T-helper 1 cell (primary cell): ENCODE measurements at regions not wholly inside any gene's neighbourhood (a gene's known extent, or its start where the extent isn't known, plus 50 kb on each side); places are given as distances from the start of the nearest gene placed in this dataset.

ENCODE experiments used
- DNase-seq, 5 donors: peaks; one replicate each; pipeline ENCODE4 v3.0.0-alpha.2; 2012 to 2020

DNA sequence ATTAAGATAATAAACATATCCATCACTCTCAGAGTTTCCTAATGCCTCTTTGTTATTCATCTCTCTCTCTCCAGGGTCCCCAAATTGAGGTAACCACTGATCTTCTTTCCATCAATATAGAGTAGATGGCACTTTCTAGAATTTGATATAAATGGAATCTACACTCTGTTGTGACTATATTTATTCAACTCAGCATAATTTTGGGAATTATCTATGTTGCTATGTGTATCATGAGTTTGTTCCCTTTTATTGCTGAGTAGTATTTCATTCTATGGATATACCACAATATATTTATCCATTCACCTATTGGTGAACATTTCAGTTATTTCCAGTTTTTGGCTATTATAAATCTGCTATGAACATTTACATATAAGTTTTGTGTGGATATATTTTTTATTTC, 230.7 kb downstream of the HLX start:
- no peak for DNase-seq

GRCh38 chr1:221117133-221117532, 237.9 kb downstream of the HLX start:
- DNase-seq, result no peak

GRCh38 chr1:221117548-221117951, 238.3 kb downstream of the HLX start:
- DNase-seq, result no peak

DNA sequence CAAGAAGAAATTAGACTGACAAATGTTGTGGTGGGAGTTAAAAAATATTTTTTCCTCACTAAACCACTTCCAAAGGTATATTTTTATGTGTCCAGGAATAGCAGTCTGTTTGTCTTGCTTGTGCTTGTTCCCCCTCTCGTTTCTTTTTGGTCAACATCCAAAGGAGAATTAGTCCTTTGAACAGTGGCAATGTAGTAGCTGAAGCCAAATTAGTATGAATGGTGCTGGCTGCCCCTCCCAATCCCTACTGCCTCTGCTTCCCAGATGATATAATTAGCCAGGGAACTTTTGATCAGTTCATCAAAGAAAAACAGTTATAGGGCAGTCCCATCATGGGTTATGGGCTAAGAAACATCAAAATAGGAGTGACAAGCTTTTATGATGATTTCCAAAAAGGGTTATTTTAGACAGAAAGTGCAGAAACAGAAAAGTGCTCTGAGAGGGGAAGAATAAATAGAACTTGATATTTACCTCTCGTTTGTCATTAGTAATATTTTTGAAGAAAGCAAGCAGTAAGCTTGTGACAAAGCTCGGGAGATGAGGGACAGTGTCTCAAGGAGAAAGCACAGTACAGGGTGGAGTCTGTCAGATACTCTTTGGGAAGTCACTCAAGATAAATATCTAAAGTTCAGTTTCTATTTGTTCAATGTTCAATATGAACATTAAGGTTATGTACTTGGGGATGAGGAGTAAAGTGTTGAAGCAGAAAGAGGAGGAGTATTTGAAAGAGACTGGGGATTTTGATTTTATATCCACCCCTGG, 239.1 kb downstream of the HLX start:
- no peak for DNase-seq

DNA sequence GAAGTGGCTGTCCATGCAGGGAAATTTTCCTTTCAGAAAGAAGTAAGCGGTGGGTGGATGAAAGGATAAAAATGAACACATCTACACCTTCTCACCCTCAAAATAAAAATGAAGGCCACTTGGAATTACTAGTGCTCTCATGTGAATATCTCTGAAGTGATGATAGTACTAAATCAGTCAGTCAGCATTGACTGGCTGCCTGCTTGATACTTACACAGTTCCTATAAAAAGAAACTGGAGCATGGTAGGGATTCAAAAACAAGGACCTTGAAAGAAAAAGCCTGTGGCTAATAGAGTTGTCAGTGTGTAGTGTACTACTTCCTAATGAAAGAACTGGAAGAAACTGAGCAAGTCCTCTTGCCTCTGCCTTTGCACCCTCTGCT, 239.7 kb downstream of the HLX start:
- DNase-seq, result no peak

DNA sequence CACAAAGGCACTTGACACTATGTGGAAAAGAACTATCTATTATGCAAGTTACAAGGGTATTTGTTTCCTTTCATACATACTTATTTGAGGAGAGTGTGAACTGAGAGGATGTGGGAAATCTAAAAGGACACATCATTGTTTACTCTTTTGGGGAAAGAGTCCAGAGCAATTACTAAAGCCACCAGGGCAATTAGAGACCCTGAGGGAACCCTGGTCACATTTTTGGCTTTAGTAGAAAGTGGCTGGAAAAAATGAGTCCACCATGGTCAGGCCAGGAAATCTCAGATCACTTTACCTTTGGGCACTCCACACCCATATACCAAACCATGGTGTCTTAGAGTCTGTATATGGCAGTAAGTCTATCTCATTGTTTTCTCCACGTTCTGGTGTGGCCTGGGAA, 243.3 kb downstream of the HLX start:
- no peak for DNase-seq

DNA sequence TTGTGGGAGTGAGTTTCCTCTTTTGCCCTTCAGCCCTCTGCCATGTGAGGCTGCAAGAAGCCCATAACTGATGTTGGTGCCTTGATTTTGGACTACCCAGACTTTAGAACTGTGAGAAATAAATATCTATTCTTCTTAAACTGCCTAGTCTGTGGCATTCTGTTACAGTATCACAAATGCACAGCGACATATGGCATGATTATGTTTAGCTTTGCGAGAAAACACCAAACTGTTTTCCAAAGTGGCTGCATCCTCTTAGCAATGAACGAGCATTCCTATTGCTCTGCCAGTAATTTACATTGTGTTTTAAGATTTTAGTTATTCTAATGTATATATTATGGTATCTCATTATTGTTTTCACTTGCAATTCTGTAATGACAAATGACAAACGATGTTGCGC, 246.7 kb downstream of the HLX start:
- DNase-seq, result no peak

GRCh38 chr1:221137666-221138065, 258.4 kb downstream of the HLX start:
- no peak for DNase-seq

- DNase-seq, result no peak
Observed at GRCh38 chr1:221138516-221138915, 259.3 kb downstream of the HLX start.

DNA sequence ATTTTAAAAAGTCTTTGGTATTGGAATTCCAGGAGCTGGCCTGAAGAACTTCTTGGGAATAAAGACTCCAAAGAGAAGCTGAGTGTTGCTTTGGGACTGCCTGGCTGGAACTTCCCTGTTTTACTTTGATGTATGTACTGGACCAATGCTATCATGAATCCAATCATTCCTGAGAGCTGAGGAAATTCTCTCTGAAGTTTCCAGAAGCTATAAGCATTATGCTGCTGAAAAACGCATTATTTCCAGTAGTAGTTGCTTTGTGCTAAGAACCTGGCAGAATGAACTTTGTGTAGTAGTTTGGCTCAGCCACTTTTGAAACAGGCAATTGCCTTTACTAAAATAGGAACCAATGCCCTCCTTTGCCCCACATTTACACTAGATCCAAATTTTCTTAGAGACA, 260.7 kb downstream of the HLX start:
- DNase-seq, result no peak

GRCh38 chr1:221141096-221141495, 261.9 kb downstream of the HLX start:
- no peak for DNase-seq

- DNase-seq, result no peak
Observed at GRCh38 chr1:221141606-221142285, 262.5 kb downstream of the HLX start.

- no peak for DNase-seq
Observed at GRCh38 chr1:221148660-221149059, 269.4 kb downstream of the HLX start.

DNA sequence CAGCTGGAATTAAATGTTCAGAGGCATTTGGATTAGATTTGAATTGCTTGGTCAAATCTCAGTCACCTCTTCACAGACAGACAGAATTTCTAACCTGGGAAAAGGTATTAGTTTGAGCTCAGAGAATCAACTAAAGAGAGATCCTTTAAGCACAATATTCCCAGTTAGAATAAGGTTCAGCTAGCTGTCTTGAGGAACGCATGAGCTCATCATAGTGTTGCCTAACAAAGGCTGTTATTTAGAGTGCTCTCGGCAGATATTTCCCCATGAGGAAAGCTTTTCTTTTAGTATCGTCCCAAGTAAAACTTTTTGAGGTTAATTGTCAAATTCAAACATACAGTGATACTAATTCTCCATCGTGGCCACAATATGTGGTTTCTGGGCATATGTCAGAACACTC, 269.9 kb downstream of the HLX start:
- no peak for DNase-seq

DNA sequence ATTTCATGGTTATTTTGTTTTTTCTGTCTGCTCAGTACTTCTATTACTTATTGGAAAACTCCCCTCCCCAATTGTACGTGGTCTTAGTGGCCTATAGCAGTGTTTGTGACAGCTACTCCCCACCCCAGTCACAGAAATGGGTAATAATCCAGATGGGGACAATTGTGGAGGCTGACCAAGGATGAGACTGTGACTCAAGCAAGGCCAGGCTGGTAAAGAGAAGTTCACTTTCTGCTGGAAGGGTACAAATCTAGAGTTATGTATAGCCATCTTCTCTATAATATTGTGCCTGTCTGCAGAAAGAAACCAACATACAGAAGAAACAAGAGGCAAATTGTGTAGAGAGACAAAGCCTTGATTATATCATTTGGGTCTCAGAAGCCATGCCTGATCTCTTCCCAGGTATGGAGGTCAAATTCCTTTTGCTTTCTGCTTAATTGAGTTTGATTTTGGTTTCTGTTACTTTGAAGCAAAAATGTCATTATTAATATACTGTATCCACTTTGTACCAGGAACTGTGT, 270.4 kb downstream of the HLX start:
- DNase-seq, result no peak

- no peak for DNase-seq
Observed at GRCh38 chr1:221150996-221151395, 271.8 kb downstream of the HLX start.

DNA sequence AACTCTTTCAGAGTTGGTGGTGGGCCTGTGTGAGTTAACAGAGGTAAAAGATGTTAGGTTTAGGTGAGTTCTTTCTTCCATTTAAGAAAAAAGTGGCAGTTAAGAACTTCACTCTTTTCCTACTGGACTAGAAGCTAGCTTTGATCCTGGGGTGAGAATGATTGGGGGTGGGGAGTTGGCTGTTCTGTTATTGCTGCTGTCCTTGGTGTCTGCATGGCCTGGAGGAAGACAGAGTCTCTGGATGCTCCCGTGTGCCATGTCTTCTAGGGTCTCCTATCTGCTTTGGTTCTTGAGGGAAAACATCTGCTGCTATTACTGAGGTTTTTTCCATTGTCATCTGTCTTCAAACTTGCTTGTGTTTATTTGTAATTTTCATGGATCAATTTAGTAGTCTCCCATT, 275.7 kb downstream of the HLX start:
- DNase-seq, result no peak

- DNase-seq, result no peak
Observed at GRCh38 chr1:221157026-221157761, 278.0 kb downstream of the HLX start.

DNA sequence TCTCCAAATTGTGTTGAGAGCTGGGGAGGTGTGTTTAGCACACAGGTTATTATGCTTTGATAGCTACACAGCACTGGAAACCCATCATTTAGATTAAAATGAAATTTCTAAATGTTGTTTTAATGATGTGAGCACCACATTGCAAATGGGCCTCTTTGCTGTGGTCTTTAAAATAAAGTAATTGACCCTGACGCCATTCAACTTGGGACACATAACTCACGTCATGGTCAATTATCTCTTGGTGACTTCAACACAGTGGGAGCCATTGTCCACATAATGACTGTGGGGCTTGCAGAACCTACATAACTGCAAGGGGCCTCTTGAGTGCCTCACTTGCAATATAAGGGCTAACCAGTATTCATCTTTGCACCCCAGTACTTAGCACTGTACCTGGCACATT, 280.4 kb downstream of the HLX start:
- DNase-seq, result no peak

- DNase-seq, result no peak
Observed at GRCh38 chr1:221161571-221162041, 282.4 kb downstream of the HLX start.

DNA sequence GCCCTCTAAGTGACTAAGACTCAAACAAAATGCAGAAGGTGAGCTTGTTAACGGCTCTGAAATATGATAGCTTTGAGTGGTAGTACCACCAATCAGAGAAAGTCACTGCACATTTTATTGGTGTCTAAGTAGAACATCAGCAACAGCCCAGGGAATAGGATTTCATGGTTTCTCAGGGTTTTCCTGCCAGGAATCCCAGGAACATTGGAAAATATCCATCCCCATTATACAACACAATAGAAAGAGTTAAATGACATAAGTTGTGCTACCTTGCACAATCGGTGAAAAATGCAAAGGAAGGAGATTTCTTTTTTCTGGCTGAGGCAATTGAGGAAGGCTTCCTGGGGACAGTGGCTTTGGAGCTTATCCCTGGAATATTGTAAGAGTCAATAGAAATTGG, 283.1 kb downstream of the HLX start:
- no peak for DNase-seq

- no peak for DNase-seq
Observed at GRCh38 chr1:221162939-221163338, 283.7 kb downstream of the HLX start.

DNA sequence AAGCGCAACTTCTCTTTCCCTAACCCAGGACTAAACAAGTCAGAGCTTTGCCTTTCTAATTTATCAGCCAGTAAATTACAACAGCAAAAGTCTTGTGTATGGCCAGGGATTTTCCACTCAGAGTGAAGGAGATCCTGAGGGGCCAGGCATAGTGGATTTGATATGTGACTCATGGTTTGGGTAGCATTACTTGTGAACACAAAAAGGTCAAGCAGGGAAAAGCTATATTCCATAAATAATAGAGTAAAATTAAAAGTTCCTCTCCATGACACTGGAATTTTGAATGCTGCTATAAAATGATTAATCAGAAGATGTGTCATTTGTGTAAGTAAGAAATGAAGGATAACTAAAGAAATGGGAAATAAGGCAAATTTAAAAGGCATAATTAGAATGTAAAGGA, 284.8 kb downstream of the HLX start:
- DNase-seq, result no peak
